SKM-1 (cell line): ENCODE measurements at regions not wholly inside any gene's neighbourhood (a gene's known extent, or its start where the extent isn't known, plus 50 kb on each side); places are given as distances from the start of the nearest gene placed in this dataset.
"Not testable (repeated sequence)": the region's sequence is repeated elsewhere in the genome, so short reads cannot be mapped to it uniquely, and the experiment has no call there.

ENCODE experiments used
- DNase-seq: peaks from one replicate; lab custom pipeline; 2025; ENCODE audit not compliant: unreplicated experiment; lab: John Stamatoyannopoulos, UW

DNA sequence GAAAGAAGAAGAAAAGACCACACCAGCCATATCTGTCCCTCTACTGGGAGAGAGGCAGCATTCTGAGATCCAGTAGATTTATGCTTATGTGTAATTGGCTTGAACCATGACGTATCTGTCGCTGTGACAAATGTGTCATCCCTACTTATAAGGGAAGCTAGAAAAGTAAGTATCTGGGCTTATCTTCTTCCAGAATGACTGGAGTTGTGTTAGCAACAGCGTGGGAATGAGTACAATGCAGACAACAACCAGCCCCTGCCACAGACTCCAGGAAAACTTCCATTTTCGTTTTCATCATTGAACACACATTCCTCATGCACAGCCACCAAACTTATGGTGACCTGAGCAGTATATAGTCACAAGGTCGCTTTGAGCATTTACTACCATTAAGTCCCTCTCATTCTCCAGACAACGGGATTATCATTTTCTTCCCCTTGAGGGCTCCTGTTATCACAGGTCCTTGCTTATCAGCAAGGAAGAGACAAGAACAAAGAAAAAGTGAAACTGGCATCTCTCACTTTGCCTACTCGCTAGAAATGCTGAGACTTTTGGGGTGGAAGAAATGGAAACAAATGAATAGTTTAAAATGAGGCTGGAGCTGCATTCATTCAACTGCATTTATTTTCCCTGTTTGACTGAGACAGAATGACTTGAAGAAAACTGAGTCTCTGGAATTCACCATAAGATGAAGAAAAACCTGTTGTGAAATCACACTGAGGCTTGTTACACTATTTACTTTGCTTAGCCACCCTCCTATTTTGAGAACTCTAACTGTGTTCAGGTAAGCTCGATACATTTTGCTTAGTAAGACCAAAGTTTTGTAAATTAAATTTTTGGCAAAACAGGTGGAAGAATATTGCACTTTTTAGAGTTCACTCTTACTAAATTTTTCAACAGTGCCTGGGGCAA lies 149.3 kb upstream of the FOXQ1 start:
- DNase-seq = no peak

DNA sequence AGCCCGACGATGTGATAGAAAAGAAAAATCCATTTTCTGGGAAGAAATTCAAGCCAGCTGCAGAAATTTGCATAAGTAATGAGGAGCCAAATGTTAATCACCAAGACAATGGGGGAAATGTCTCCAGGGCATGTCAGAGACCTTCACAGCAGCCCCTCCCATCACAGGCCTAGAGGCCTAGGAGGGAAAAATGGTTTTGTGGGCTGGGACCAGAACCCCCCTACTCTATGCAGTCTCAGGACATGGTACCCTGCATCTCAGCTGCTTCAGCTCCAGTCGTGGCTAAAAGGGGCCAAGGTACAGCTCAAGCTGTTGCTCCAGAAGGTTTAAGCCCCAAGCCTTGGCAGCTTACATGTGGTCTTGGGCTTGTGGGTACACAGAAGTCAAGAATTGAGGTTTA lies 155.5 kb upstream of the FOXQ1 start:
- not testable (repeated sequence) for DNase-seq

DNA sequence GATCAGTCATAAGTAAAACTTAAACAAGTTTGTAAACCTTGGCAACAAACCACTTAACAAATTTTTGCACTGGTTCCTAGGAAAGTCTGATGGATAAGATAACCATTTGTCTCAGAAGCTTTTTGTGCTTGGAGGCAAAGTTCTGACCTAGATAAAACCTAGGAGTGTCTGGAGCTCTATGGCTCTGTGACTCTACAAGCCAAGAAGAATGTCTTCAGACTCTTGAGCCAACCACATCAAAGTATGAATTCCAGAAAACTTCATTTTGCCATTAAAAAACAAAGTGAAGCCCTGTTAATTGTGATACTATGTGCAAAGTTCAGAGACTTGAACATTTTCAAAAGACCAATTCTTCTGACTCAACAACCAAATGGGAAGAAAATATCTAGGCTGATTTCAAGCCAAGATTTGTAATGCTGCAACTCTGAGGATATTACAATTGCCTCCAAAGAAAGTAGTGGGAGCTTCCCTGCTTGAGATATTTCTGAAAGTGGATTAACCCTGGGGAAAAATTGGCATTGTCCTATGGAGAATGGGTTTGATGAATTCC lies 158.1 kb upstream of the FOXQ1 start:
- DNase-seq = no peak

DNA sequence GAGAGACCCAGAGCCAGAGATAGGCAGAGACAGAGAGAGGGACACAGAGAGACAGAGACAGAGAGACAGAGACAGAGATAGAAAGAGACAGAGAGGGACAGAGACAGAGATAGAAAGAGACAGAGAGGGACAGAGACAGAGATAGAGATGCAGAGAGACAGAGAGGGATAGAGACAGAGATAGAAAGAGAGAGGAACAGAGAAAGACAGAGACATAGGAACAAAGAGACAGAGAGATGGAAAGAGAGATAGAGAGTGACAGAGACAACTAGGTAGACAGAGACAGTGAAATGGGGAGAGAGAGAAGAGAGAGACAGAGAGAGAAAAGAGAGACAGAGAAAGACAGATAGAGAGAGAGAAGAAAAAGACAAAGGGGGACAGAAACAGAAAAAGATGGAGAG lies 165.4 kb upstream of the FOXQ1 start:
- DNase-seq = no peak

DNA sequence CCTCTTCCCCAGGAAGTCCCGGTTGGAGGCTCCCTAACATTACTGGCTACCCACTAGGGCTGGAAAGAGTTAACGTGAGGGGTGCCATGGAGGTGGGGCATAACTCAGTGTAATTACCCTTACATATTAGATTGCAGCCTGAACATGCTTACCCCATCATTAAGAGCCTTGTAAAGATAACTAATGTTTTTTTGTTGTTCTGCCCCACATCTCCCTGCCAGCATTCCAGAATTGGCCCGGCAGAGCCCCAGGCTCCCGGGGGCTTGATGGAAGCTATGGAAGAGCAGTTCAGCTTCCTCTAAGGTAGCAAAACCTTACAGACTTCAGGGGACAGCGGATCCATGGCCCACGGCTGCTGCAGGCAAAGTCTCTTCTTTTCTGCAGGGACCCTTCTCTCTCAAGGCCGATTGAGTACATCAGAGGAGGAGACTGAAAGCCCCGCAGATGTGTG lies 166.1 kb upstream of the FOXQ1 start:
- DNase-seq = no peak

DNA sequence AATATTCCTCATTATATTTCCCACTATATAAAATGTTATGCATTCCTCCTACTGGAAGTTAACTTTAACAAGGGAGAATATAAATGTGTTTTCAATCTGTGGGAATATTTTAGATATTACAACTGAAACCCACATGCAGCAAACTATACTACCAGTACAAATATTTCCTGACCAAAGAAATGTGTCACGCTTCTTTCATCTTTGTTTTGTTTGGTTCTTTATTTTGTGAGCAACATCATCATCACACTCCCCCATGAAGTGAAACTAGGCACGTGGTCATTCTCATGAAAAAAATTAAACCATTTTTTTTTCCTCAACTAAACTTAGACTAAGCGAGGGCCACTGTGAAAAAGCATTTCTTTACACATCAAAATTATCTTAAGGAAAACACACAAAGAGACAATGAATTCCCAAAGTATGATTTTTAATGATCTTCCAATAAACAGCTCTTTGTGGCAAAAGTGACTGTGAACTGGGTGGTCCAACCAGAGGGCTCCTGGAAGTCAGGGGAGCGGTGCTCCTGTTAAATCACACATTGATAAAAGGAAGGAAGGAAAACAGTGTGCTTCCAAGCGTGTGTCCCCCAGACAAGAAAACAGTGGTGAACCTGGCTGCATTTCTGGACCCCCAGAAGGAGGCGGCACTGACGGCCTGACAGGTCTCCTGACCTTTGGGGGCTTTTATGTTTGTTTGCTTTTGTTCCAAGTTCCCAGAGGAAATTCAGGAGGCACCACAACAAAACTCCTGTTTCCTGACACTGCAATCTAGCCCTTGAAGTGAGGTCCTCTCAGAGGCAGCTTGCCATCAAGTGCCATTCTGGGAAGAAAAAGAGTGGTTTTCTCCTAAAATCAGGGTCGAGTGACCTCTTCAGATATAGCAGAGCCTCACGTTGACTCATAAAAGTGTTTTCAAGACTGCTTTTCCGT lies 166.8 kb upstream of the FOXQ1 start:
- no peak for DNase-seq

DNA sequence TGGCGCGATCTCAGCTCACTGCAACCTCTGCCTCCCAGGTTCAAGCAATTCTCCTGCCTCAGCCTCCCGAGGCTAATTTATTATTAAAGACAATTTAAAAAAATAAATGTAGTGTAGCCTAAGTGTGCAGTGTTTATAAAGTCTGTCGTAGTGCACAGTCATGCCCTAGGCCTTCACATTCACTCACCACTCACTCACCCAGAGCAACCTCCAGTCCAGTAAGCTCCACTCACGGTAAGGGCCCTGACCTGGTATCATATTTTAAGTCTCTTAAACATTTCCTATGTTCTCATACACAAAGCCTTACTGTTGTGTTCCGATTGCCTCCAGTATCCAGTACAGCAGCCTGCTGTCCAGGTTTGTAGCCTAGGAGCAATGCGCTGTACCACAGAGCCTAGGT lies 168.2 kb upstream of the FOXQ1 start:
- no peak for DNase-seq

DNA sequence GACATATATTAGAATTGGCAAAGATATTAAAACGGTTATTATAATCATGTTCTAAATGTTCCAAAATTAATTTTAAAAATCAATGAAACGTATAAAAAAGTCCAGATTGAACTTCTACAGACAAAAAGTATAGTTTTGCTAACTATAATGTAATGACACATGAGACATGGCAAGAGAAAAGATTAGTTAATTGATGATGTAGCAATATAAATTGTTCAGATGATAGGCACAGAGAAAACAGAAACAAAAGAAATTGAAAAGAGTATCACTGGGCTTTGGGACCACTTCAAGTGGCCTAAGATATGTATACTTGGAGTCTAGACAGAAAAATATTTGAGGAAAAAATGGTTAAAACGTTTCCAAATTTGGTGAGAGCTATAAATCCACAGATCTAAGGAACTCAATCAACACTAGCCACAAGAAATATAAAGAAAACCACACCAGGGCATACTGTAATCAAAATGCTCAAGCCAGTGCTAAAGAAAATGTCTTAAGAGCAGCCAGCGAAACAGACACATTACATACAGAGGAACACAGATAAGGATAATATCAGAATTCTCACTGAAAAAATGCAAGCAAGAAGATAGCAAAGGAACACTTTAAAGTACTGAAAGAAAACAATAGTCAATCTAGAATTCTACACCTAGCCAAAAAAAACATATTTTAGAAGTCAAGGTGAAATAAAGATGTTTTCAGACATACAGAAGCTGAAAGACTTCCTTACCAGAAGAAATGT lies 172.6 kb upstream of the FOXQ1 start:
- DNase-seq = no peak

DNA sequence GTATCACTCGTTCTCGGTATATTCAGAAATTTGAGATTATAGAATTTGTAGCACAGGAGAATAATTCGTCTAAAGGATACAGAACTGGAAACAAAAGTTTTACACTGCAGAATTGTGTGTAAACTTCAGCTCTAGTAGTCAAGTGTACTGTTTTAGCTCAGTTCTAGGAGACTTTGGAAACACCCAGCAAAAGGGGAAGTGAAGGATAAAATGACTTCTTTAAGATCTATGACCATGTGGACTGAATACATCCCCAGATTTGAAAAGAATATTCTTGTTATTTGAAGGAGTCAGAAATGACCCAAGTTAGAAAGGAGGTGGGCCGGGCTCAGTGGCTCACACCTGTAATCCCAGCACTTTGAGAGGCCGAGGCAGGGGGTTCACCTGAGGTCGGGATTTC lies 174.0 kb upstream of the FOXQ1 start:
- no peak for DNase-seq

DNA sequence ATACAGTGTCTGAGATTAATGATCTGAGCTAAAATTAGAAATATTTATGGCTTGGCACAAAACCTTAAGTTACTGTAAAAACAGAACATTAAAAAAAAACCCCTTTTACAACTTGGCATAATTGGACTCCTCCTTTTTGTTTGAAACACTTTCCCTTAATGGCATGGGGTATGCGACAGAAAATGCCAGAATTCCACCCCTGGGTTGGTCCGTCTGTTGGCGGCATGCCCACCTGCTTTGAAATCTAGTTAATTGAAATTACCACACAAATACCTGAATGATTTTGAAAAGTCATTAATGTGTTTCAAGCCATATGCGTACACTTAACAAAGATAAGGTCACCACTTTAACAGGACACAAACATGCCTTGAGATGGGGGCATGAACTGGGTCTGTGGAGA lies 175.1 kb upstream of the FOXQ1 start:
- DNase-seq = no peak

DNA sequence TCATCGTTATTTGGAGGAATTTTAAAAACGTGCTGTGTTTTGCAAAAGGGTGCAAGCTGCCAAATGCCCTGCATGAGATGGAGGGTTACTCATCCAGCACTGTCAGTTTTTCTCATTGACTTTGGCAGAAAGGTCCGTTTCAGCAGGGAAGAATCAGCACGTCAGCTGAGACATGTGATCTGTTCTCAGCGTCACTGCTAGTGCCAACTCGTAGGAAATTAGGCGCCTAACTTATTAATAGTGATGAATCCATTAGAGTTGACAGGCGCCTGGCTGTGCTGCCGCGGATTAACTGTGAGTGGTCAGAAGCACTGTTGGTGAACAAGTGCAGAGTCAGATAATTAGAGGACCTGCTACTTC lies 175.5 kb upstream of the FOXQ1 start:
- DNase-seq = no peak

DNA sequence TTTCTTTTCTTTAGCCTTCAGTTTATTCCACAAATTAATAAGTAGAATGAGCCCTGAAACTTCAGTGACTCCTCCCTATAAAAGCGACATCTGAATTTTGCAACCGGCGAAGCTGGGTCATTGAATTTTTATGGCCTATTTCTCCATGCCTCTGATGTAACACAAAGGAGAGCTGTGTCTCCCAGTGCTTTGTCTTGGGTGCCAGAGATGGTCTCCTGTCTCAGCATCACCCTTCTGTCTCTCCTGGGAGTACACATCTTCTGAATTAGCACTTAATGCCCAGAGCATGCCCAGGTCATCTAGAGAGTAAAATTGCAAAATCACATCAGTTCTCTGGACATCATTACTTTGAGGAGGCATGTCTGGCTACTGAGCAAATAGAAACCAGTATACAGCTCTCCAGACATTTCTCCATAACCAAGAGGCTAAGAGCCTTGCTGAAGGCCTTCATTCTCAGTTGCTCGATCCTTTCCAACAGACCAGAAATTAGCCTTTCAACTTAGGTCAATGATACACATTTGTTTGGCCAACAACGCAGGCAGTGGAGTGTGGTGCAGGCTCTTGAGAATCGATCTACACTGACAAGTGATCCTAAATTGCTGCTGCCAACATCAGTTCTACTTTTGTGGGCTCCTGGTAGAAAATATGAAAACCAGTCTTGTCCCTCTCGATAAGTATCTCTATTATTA lies 176.0 kb upstream of the FOXQ1 start:
- DNase-seq = no peak

DNA sequence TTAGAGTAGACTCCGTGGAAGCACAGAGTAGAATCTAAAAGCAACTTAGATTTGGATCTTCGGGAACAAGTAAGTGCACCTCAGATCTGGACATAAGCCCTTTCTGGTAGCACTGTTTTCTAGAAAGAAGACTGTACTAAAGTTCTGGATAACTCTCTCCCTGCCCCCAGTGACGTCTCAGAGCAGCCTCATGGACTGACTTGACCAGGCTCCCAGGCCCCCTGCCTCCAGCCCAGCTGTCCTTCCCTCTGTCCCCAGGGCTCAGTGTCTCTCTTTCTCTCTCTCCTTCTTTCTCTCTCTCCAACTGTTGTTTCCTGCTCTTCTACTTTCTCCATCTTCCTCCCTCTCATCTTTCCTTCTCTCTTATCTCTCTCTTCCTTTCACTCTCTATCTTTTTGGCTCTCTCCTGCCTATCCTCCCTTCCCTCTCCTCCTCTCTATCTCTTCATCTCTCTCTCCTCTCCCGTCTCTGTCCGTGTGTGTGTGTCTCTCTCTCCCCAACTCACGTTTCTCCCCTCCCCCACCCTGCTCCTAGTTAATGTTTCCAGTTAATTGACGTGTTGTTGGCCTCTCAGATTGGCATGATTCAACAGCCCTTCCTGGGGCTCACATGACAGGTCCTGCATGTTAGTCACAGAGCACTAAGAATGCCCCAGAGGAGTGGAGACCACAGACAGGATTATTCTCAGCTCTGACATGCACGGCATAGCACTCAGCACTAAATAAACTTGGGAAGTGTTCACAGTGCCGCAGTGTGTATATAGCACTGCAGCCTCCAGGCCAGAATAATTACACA lies 180.4 kb upstream of the FOXQ1 start:
- DNase-seq = no peak

DNA sequence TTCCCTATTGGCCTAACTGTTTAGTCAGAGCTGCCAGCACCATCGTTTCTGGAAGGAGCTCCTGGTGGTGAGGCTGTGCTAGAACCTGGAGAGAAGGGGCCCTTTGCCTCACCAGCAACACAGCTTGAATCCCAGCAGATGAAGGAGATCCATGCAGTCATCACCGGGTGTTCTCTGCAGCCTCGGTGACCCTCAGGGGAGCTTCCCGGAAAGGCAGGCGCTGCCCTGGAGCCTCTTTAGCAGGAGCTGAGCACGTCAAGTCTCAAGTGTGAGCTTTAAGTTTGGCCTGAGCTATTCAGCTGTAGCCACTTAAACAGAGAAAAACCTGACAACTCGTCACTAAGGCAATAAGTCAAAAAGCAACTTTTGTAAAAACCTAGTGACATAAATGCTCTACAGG lies 181.2 kb upstream of the FOXQ1 start:
- DNase-seq = no peak

DNA sequence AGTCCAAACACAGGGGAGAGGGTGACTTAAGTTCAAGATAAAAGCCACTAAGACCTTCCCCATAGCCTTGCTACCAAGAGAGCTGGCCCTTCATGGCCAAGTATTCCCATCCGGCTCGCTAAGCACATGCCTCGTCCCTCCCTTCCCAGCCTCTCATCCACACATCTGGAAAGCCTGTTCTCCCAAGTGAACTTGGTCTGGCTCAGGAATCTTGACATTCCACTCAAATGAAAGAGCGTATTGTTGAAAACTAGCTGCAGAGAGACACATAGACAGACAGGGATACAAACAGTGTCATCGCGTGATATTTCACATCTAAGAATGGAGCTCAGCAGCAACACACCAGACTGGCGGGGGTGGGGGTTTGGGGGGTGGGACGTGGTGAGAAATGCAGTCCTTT lies 182.8 kb upstream of the FOXQ1 start:
- DNase-seq = no peak

DNA sequence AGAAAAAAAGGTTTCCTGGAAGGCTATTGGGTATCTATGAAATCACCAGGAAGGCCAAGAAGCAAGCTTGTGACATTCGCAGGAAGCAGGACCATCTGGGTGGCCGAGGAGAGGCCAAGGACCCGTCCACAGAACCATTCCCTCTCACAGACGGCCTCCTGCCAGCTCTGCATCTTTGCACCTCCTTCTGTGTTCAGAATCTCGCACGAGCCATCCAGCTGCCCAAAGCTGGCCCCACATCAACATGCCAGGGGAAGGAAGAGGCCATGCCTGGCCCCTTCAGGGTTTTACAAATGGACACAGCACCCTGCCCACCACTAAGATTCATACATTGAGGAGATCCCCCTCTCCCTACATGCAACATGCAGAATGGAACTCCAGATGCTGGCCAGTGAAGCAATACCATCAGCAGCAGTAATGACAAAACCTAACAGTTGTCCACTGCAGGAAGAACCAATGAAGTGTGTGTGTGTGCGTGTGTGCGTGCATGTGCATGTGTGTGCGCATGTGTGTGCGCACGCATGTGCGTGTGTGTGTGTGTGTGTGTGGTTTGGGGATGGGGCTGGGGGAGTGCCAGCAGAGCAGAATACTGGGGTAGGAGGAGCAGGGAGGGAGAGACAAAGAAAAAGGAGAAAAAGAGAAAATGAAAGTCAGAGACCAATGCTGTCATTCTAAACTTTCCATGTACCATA lies 184.2 kb upstream of the FOXQ1 start:
- DNase-seq = no peak

DNA sequence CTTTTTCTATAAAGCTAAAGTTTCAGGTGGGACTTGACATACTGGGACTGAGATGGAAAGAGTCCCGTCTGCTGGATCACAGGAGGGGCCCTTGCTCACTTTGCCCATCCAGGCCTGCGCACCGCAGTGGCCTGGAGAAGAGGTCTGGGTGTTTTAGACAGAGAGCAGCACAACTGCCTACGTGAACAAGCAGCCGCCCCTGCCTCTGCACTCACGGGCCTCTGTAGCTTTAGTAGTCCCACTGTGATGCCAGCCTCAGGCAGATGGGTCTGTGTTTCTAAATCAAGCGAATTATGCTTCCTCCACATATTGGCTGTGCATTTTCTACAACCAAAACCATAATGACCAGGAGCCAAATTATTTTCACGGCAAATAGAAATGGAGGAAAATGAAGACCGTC lies 184.8 kb upstream of the FOXQ1 start:
- no peak for DNase-seq

DNA sequence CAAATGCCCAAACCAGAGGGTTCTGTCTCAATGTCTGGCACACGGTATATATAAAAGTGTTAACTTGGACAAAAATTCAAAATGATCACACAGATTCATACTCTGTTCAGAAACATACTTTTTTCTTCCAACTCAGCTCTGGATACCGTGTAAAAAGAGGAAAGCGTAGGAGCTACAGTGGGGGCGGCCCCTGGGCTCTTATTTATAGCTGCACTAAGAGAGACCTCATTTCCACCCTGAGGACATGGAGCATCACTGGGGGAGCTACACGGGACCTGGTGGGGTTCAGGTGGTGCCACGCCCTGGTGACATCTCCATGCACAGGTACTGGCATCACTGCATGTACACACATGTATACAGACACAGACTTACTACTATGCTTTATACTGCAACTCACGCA lies 185.9 kb upstream of the FOXQ1 start:
- no peak for DNase-seq

DNA sequence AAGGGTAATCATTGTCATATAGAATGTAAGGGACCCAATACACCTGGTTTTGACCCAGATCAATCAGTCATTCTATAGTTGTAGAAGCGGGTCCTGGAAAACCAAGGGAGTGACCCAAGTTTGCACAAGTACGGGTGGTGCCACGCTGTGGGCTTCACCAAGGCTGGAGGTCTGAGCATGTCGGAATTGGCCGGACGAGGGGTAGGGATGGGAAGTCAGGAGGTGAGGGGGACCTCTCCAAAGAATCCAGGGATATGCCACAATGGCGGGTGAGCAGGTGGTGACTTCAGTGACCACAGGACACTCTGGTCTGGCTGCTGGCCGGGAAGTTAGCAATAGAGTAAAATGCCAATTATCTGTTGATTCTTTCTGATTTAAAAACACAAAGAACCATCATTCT lies 186.6 kb upstream of the FOXQ1 start:
- no peak for DNase-seq
